ENCODE measurements at regions not wholly inside any gene's neighbourhood (a gene's known extent, or its start where the extent isn't known, plus 50 kb on each side); places are given as distances from the start of the nearest gene placed in this dataset.
"Not testable (repeated sequence)": the region's sequence is repeated elsewhere in the genome, so short reads cannot be mapped to it uniquely, and the experiment has no call there.

DNA sequence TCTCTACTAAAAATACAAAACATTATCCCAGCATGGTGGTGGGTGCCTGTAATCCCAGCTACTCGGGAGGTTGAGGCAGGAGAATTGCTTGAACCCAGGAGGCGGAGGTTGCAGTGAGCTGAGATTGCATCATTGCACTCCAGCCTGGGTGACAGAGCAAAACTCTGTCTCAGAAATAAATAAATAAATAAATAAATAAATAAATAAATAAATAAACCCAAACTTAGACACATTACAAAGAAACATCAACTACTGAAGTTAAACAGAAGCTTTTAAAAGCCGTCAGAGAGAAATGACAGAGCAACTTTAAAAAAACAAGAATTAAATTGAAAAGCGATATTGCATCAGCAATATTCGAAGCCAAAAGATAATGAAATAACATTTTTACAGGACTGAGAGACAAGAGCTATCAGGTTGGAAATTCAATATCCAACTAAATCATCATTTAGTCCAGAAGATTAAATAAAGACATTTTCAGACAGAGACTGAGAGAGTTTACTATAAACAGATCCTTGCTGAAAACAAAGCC, 115.1 kb upstream of the FUNDC1 start:
- TF ChIP-seq, protein P1, sequence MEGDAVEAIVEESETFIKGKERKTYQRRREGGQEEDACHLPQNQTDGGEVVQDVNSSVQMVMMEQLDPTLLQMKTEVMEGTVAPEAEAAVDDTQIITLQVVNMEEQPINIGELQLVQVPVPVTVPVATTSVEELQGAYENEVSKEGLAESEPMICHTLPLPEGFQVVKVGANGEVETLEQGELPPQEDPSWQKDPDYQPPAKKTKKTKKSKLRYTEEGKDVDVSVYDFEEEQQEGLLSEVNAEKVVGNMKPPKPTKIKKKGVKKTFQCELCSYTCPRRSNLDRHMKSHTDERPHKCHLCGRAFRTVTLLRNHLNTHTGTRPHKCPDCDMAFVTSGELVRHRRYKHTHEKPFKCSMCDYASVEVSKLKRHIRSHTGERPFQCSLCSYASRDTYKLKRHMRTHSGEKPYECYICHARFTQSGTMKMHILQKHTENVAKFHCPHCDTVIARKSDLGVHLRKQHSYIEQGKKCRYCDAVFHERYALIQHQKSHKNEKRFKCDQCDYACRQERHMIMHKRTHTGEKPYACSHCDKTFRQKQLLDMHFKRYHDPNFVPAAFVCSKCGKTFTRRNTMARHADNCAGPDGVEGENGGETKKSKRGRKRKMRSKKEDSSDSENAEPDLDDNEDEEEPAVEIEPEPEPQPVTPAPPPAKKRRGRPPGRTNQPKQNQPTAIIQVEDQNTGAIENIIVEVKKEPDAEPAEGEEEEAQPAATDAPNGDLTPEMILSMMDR (conservative IDR thresholded peaks at IDR 0.05; ENCODE audit: low read depth, low read length): not testable (repeated sequence)
- TF ChIP-seq EZH2 (IDR thresholded peaks at IDR 0.05; ENCODE audit: borderline replicate concordance, low read depth, low read length, poor library complexity, severe bottlenecking): not testable (repeated sequence)
